GM19324 (cell line): ENCODE measurements at regions not wholly inside any gene's neighbourhood (a gene's known extent, or its start where the extent isn't known, plus 50 kb on each side); places are given as distances from the start of the nearest gene placed in this dataset.

Experiments
- ATAC-seq: cut with Tn5 transposase; IDR thresholded peaks from one replicate; pipeline ENCODE4 v1.9.1; 2021; ENCODE audit warnings: mild to moderate bottlenecking, moderate library complexity; ENCODE audit not compliant: unreplicated experiment, low FRiP score

GRCh38 chr15:97504031-97504792 lies 456.3 kb upstream of the ARRDC4 start:
- no peak for ATAC-seq

- ATAC-seq, result no peak
Observed at GRCh38 chr15:97517737-97518136, 442.8 kb upstream of the ARRDC4 start.

GRCh38 chr15:97520689-97521088 lies 439.8 kb upstream of the ARRDC4 start:
- no peak for ATAC-seq

DNA sequence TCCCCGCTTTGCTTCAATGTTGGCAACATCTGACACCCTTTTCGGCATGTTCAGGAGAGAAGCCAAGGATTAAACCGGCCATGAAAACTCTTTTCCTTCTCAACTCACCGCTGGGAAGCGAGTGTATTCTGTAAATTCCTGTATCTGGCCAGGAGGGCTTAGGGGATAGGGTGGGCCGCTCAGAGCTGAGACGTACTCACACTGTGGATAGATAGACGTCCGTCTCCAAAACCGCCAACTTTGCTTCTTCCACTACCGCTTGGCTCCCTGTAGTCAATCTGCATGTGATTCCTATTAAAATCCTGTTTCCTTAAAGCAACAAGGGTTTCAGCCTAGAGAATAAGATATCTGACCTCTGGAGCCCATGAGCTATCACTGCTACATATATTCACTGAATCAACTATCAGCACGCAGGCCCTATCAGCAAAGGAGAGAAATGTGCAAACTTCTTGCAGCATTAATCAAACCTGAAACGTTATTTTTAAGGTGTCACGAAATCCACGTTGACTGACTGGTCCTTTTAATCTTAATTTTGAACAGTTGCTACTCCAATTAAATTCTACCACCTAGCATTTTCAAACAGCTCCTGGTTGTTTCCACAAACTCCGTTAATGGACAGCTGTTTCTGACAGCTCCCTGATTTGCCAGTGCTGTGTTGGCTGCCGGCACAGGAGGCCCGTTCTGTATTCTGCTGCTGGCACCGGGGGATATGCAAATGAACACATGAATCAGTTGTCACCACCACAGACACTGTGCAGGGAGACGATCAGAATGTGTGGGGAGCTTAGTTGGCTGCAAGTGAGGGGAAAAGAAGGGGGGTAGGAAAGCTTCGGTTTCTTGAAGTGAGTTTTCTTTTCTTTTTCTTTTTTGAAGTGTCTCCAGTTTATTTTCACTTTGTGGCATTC lies 438.9 kb upstream of the ARRDC4 start:
- ATAC-seq, result no peak

GRCh38 chr15:97522347-97522746 lies 438.2 kb upstream of the ARRDC4 start:
- no peak for ATAC-seq

GRCh38 chr15:97525809-97526208 lies 434.7 kb upstream of the ARRDC4 start:
- ATAC-seq, result no peak

DNA sequence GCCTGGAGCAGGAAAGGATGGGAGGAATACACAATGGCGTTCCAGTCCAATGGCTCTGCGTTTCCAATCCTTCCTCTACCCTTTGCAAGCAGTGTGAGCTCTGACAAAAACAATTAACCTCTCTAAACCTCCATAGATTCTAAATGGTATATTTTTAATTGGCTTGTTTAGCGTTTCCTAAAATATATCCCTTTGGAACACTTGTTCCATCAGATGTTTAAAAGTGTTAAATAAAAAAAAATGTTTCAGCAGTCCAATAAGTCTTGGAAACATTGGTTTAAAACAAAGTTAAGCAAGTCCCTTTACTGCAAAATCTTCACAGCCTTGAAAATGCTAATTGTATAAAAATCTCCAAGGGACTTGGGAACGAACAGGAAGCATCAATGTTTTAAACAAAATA lies 432.3 kb upstream of the ARRDC4 start:
- no peak for ATAC-seq

DNA sequence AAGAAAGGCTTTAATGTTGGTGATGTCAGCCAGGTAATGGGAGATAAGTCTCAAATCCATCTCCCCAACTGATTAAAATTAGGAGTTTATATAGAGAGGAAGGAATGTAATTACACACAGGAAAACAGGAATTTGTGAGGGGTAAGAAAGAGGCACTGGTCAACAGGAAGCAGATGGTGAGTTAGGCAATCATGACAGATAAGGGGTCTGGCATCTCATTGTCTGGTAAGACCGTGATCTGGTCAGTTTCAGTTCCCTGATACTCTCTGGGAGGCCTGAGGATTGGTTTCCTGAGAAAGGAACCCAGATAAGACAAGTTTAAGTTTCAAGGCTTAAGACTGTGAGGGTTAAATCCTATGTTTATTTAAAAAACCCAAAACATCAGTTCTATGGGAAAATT lies 414.7 kb upstream of the ARRDC4 start:
- ATAC-seq, result no peak

DNA sequence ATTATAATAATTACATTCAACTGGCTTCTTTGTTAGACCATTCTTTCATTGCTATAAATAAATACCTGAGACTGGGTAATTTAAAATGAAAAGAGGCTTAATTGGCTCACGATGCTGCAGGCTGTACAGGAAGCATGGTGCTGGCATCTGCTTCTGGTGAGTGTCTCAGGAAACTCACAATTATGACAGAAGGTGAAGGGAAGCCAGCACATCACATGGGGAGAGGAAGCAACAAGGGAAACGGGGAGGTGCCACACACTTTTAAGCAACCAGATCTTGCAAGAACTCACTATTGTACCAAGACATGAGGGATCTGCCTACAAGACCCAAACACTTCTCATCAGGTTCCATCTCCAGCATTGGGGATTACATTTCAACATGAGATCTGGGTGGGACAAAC lies 413.1 kb upstream of the ARRDC4 start:
- no peak for ATAC-seq

GRCh38 chr15:97561529-97561928 lies 399.0 kb upstream of the ARRDC4 start:
- no peak for ATAC-seq

- ATAC-seq, result no peak
Observed at GRCh38 chr15:97563516-97563915, 397.0 kb upstream of the ARRDC4 start.

DNA sequence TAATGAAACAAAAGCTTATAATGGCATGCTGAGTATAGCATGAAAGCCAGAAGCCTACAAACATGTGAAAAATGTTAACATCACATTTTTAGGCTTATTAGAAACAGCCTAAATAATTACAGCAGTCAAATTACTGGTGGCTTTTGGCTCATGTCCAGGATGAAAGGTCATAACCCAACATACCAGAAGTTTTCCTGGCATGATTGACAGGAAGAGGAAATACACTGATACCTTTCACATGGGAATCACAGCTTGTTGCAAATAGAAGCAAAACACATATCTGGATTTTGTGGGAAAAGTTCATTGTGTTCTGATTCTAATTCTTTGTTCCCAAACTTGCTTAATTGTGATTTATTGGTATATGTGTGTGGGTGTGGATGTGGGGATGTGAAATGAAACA lies 393.5 kb upstream of the ARRDC4 start:
- ATAC-seq, result no peak

DNA sequence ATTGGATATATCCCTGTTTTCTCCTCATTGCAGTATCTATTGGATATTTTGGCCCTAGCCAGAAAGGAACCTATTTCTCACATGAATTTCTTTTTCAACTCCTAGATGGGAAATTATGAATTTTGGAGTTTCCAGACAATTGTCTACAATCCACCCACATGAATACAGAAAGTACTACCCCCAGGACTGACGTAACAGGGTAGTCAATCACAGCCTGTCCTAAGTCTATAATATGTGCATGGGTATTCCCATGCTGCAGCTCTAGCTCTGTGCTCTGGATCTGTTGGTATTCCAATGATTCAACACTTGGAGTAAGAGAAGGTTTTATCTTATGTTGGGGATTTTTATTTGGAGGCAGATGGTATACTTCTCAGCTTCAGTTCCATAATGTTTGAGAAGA lies 393.1 kb upstream of the ARRDC4 start:
- ATAC-seq, result no peak

DNA sequence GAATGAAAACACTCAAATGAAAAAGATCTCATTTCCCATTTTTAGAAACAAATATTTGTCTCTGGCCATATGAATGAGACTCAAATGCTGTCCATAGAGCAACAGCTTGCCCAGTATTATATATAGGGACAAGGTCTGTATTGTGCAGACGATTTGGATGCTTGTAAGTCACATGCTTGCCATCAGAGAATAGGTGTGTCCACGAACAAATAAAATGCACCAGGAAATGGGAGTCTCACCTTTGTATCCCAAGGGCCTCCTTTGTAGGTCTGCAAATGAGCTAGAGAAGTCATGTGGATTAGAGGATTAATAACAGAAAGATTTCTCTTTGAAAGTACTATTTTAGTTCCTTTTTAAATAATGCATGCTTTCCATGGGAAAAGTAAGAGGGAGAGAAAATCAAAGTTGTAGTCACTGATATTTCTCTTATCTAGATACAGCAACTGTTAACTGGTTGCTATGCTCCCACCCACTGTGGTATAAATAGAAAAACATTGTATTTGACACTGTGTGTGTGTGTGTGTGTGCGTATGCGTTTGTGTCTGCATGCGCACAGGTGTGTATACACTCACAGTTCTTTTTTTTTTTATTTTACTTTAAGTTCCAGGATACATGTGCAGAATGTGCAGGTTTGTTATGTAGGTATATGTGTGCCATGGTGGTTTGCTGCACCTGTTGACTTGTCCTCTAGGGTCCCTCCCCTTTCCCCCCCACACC lies 383.4 kb upstream of the ARRDC4 start:
- no peak for ATAC-seq

GRCh38 chr15:97585408-97585807 lies 375.1 kb upstream of the ARRDC4 start:
- no peak for ATAC-seq

DNA sequence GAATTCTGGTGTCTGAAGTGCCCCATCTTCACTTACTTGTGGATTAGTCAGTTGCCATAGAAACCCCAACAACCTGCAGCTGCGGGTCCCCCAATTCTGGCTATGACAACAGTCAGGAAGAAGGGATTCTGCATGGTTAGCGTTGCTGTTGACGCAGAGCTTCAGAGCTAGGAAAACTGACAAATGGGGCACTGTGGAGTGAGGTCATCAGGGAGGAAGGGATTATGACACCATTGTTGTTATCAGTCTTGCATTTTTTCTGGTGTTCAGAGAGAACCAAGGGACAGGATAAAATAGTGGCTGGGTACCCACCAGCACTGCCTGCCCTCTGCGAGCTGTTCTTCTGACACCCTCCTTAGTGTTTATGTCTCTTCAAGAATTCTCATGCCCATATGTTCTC lies 367.7 kb upstream of the ARRDC4 start:
- ATAC-seq, result no peak

GRCh38 chr15:97597801-97598200 lies 362.7 kb upstream of the ARRDC4 start:
- ATAC-seq, result no peak

DNA sequence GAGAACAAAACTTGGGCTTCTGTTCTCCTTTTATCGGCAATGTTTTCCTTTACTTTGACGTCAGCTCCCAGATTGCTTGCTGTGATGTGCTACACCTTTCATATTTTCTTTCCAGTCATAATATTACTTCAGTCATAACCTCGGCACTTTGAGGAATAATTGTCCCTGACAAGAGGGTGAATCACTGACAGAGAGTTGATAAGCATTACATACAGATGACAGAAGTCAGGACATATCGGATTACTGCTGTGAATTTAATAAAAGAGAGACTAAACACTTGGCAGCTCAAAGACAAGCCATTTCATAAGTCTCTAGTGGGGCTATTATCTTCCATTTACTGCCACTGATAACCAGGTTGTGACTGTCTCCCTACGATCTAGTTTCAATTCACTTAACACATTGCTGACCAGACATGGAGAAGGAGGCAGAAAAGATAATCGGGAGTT lies 362.1 kb upstream of the ARRDC4 start:
- ATAC-seq, result no peak

GRCh38 chr15:97600190-97600589 lies 360.3 kb upstream of the ARRDC4 start:
- ATAC-seq, result no peak

GRCh38 chr15:97604677-97605076 lies 355.8 kb upstream of the ARRDC4 start:
- ATAC-seq, result no peak

DNA sequence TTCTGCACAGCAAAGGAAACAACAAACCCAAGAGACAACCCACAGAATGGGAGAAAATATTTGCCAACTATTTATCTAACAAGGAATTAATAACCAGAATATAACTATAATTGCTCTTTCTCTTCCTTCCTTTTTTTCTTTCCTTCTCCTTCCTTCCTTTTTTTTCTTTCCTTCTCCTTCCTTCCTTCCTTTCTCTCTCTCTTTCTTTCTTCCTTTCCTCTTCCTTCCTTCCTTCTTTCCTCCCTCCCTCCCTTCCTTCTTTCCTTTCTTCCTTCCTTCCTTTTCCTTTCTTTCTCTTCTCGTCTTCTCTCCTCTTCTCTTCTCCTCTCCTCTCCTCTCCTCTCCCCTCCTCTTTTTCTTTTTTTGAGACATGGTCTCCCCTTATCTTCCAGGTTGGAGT lies 345.4 kb upstream of the ARRDC4 start:
- ATAC-seq, result no peak
